NCI-H82 treated with DMSO at 0.1 percent for 48 hours (cell line): ENCODE measurements at regions not wholly inside any gene's neighbourhood (a gene's known extent, or its start where the extent isn't known, plus 50 kb on each side); places are given as distances from the start of the nearest gene placed in this dataset.
A peak's percentile ranks its signal among the peaks of the same experiment; 100 is the strongest.
"Not testable (repeated sequence)": the region's sequence is repeated elsewhere in the genome, so short reads cannot be mapped to it uniquely, and the experiment has no call there.

Experiments
- DNase-seq: peaks from one replicate; lab custom pipeline; 2025; ENCODE audit not compliant: unreplicated experiment; lab: John Stamatoyannopoulos, UW

DNA sequence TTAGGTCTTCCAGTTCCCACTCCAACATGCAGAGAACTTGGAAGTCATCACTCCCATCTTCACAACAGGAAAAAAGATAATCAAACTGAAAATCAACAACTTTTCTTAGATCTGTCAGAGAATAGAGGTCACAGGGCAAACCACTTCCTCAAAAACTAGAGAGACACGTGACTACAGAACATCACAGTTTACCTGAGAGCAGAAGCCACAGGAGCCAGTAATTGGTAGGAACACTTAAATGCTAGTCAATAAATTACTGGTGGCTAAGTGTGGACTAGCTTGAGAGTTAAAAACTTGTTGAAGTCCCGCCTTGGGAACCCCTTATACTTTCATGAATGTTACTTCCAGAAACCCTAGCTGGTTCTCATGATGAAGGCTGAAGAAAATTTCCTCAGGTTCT, 81.1 kb downstream of the THSD1 start:
- DNase-seq = not testable (repeated sequence)

- DNase-seq = no peak
These were observed 86.1 kb downstream of the THSD1 start for GRCh38 chr13:52319876-52320275.

DNA sequence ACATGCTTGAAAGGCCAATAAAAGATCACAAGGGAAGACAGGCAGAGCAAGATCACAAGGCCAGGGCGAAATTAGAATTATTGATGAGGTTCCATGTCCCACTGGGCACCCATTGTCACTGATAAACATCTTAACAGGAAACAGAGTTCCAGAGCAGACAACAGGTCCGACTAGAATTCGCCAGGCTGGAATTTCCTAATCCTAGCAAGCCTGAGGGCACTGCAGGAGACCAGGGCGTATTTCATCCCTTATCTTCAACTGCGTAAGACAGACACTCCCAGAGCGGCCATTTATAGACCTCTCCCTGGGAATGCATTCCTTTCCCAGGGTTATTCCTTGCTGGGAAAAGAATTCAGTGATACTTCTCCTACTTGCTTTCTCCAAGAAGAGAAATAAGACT, 96.1 kb downstream of the THSD1 start:
- DNase-seq = not testable (repeated sequence)

DNA sequence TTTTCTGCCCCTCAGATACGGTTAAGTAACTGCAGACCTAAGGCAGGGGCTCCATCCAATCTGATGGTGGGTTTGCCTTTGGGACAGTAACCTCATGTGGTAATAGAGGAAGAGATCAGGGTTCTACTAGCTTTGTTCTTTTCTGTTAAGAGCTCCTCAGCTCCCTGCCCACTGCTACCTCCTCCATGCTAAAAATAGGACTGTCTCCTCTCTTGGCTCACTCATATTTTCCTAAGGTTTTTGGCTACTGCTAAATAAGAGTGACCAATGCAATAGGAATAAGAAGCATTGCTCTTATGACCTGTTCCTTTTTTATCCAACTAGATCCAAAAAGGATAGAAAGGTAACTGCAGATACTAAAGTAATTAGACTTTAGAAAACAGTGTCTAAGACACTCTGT, 99.6 kb downstream of the THSD1 start:
- not testable (repeated sequence) for DNase-seq

DNA sequence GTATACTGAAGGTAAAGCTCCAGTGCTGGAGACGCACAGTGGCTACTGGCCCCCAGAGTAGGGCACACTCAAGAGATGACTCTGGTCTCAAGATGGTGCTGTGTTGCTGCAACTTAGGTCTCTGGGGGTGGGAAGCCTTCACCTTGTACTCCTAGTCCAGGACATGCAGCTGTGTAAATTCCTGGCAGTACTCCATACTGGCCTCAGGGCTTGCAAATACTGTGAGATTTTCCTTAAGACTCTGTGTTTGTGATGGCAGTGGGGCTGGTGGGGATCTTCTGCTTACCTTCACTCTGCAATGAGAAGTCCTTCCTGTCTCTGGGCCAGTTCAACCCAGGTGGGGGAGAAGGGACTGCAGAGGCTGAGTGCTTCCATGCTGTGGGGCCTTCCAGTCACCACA, 102.9 kb downstream of the THSD1 start:
- DNase-seq = not testable (repeated sequence)

GRCh38 chr13:52302688-52303087, 103.3 kb downstream of the THSD1 start:
- DNase-seq = not testable (repeated sequence)

DNA sequence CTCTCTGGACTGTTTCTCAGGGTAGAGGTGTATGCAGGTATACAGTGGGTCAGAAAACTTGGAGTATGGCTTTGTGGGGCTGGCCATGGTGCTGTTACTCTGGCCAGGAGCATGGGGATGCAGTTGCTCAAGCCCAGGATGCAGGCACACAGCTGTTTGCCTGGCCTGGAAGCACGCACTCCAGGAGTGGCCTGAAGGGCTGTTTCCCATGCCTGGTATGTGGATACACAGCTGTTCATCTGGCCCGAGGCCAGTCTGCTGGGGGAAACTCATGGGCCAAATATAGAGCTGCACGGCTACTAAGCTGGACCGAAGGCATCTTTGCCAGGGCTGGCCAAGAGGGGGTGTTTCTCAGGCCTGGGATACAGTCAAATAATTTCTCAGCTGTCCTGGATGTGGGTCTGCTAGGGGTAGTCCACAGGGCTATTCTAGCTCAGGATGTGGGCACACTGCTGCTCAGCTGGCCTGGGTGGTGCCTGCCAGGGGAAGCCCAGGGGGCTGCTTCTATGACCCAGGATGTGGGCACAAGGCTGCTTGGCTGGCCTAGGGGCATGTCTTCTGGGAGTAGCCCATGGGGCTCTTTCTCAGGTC, 104.1 kb downstream of the THSD1 start:
- DNase-seq = not testable (repeated sequence)

DNA sequence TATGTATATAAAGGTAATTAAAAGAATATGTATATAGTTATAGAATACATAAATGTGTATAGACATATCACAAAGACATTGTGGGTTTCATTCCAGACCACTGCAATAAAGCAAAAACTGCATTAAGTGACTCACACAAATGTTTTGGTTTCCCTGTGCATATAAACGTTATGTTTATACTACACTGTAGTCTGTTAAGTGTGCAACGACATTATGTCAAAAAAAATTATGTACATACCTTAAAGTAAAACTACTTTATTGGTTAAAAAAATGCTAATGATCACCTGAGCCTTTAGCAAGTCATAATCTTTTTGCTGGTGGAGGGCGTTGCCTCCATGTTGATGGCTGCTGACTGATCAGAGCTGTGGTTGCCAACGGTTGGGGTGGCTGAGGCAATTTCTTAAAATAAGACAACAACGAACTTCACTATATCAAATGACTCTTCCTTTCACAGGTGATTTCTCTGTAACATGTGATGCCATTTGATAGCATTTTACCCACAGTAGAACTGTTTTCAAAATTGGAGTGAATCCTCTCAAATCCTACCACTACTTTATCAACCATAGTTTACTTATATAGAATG, 107.8 kb downstream of the THSD1 start:
- DNase-seq = not testable (repeated sequence)

GRCh38 chr13:52288891-52289290, 117.1 kb downstream of the THSD1 start:
- not testable (repeated sequence) for DNase-seq

DNA sequence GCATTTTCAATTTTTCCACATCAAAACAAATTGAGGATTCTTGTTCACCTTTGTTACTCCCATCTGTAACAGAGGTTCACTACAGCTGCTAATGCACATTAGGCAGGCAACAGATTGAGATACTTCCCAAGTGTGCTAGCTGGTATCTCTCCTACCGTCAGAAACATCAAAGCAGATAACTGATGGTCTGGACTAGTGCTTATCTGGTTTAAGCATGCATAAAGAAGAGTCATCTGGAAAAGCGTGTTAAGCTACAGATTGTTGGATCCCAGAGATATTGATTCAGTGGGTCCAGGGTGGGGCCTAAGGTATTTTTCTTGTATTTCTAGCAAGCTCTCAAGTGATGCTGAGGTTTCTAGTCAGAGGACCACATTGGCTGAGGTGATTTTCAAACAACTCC, 122.0 kb upstream of the NEK3 start:
- not testable (repeated sequence) for DNase-seq

DNA sequence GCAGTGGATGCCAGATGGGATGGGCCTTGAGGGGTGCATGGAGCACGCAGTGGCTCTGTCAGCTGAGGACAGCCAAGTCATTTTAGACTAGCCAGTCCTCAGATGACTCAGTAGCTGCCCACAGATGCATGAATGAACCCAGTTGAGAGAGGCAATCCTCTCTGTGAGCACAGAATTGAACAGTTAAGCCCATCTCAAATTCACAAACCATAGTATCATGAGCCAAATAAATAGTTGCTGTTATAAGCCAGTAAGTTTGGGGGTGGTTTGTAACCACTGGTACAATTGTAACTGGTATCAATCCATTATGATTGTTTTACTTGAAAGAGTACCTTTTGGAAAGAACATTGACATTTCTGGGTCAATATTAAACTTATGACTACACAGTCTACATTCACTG, 120.0 kb upstream of the NEK3 start:
- not testable (repeated sequence) for DNase-seq

DNA sequence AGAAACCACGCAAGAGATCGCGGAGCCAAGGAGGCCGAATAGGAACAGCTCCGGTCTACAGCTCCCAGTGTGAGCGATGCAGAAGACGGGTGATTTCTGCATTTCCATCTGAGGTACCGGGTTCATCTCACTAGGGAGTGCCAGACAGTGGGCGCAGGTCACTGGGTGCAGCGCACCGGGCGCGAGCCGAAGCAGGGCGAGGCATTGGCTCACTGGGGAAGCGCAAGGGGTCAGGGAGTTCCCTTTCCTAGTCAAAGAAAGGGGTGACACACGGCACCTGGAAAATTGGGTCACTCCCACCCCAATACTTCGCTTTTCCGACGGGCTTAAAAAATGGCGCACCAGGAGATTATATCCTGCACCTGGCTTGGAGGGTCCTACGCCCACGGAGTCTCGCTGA, 94.9 kb upstream of the NEK3 start:
- not testable (repeated sequence) for DNase-seq

- DNase-seq = not testable (repeated sequence)
These were observed 81.4 kb upstream of the NEK3 start for GRCh38 chr13:52240752-52241151.

DNA sequence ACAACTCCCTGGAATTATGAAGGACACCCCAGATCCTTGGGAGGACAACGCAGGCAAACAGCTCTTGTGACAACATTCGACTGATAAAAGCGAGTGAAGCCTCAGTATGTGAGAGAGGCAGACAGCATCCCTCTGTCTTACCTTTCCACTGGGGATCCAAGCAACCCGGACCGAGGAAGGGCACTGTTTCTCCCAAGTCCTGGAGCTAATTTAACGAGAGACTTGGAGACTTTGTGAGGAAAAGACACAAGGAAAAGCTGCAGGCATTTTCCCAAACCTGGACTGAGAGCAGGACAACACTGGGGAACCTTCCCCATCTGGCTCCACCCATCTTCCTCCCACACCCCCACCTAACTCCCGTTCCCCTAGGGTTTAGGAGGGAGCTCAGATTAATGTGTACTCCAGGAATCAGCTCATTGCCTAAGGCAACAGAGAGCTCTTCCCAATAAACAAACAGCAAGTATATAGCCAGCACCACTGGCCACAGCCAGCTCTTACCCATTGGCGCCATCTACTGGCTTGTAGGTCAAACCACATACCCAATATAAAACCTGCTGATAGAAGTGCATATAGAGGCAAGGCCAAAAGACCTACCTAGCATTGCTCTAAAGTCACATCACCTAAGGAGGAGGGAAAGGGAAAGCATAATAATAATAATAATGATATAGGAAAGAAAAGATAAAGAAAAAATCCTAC, 76.7 kb upstream of the NEK3 start:
- DNase-seq = peak; percentile 61

DNA sequence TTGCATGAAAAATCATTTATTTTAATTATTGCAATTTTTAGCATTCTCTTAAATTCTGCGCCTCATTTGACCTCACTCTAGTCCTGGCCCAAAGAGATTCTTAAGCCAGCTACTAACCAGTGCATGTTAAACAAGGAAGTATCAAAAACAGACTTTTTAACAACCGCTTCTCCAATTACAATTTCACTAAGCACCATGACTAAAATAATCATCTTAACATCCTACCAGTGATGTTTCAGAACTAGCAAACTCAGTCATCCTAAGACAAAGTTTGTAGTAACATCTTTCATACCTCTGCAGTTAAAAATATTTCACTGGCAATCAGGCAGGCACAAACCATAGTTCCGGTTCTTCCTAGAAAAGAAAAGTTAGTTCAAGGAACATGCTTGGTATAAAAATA, 75.5 kb upstream of the NEK3 start:
- not testable (repeated sequence) for DNase-seq

DNA sequence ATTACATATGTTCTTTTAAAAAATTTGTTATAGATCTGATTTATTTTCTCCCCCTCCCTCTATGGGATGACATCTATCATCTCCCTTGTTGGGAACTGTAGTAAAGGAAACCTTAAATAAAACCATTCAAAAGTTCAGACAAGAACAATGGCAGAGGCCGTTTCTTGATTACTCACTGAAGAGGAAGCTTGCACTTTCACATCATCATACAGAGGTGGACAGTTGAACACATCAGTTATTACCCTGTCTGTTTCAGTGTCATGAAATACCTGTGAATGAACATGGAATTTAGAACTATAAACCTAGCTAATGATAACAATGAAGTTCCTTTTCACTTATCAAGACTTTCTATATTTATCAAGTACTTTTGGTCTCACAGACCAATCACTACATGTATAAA, 63.7 kb upstream of the NEK3 start:
- DNase-seq = not testable (repeated sequence)

DNA sequence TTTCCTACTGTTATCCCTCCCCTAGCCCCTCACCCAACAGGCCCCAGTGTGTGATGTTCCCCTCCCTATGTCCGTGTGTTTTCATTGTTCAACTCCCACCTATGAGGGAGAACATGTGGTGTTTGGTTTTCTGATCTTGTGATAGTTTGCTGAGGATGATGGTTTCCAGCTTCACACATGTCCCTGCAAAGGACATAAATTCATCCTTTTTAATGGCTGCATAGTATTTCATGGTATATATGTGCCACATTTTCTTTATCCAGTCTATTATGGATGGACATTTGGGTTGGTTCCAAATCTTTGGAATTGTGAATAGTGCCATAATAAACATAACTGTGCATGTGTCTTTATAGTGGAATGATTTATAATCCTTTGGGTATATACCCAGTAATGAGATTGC, 54.5 kb upstream of the NEK3 start:
- DNase-seq = not testable (repeated sequence)

- not testable (repeated sequence) for DNase-seq
These were observed 53.5 kb upstream of the NEK3 start for GRCh38 chr13:52212886-52213285.

GRCh38 chr13:52211416-52211776, 52.0 kb upstream of the NEK3 start:
- not testable (repeated sequence) for DNase-seq

DNA sequence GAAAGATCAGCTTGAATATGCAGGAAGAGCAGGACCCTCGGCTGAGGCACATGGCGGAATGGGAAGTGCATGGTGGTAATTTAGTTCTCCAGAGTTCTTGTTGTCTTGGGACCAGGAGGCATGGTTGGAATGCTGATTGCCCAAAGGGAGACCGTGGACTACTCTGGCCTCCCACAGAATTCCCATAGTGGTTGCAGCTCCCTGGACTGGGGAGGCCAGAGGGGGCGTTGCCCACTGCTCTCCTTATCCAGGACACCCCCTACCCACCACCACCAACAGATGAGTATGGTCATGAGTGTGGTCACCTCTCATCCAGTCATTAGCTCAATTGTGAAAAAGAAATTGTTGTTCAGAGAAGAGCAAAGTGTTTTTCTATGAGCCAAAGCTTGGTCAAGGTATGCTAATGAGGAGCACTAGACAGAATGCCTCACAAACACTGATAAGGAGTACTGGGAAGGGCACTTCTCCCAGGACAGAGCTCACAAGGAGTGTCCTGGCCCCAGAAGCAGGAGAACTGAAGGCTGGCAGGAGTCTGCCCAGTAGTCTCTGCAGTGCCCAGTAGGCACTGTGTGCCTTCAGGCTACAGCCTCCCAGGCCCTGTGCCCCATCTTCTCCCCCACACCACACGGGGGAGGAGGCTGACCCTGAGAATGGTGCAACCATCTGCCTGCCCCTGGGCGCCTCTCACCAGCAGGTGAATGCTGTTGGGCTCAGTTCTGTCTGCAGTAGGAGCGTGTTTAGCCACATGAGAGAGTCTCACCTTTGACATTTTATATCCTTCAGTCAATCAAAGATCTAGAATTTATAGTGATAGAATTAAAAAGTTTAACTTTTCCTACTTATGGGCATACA, 51.4 kb upstream of the NEK3 start:
- not testable (repeated sequence) for DNase-seq
